Endothelial cell of umbilical vein (primary cell): ENCODE measurements at regions not wholly inside any gene's neighbourhood (a gene's known extent, or its start where the extent isn't known, plus 50 kb on each side); places are given as distances from the start of the nearest gene placed in this dataset.

Experiments used
- BruUV-seq: library from RNA; stranded (reverse); fragments of 400-500 nt; replicated peaks from 2 replicates; lab custom pipeline; 2021; lab: Mats Ljungman, UMichigan
- CTCF ChIA-PET: fragments of 300-600, 350-600 bp; sonication (Branson Sonifier 250); formaldehyde crosslinking; loops from one replicate; lab custom pipeline; 2021; ENCODE audit warnings: antibody characterized with exemption, inconsistent platforms; lab: Charles Lee
- POLR2A ChIA-PET: fragments of 300-600, 350-600 bp; sonication (Branson Sonifier 250); formaldehyde crosslinking; loops from one replicate; lab custom pipeline; 2021; ENCODE audit warnings: antibody characterized with exemption, inconsistent platforms; lab: Charles Lee
- DNase-seq: peaks from one replicate; pipeline ENCODE4 v3.0.0-alpha.2; 2011; ENCODE audit warnings: low read depth, low spot score
- FAIRE-seq: peaks from 2 replicates; lab custom pipeline; 2011; peaks lifted over from hg19 to GRCh38; lab: Jason Lieb, UNC
- H2AFZ ChIP-seq: 2 replicates; pipeline ENCODE4 v1.6.0; 2012; ENCODE audit warnings: low read depth, low read length, control low read depth, inconsistent platforms
- H3K27ac ChIP-seq: 2 replicates; pipeline ENCODE4 v1.5.1; 2011; ENCODE audit warnings: low read depth, mild to moderate bottlenecking, control low read depth, low read length, moderate library complexity; ENCODE audit not compliant: insufficient read depth
- H3K27me3 ChIP-seq, 2 experiments: 2 replicates each; pipeline versions ENCODE4 v1.6.0 to v1.6.1; 2011; ENCODE audit warnings: low read length in 2 of 2, mixed read lengths in 1 of 2; ENCODE audit not compliant: control insufficient read depth in 2 of 2, insufficient read depth in 2 of 2
- H3K36me3 ChIP-seq, 2 experiments: 2 replicates in 1 of 2; 3 replicates in 1 of 2; pipeline ENCODE4 v1.5.1; 2011; ENCODE audit warnings: low read length in 2 of 2, mild to moderate bottlenecking in 1 of 2, moderate library complexity in 1 of 2; ENCODE audit not compliant: control insufficient read depth in 2 of 2, insufficient read depth in 2 of 2; ENCODE audit errors: extremely low read depth in 1 of 2
- H3K4me1 ChIP-seq: 3 replicates; pipeline ENCODE4 v1.5.1; 2011; ENCODE audit warnings: mild to moderate bottlenecking, low read length; ENCODE audit not compliant: control insufficient read depth, insufficient read depth; ENCODE audit errors: extremely low read depth
- H3K4me2 ChIP-seq: 2 replicates; pipeline ENCODE4 v1.6.1; 2011; ENCODE audit warnings: low read length, control low read depth, mixed read lengths; ENCODE audit not compliant: insufficient read depth
- H3K4me3 ChIP-seq, 3 experiments: fragments of 200-600 bp in 1 of 3; sonication (generic), shearing (Covaris generic) in 1 of 3; replicated peaks in 1 of 3; 2 replicates each; pipeline ENCODE4 v1.5.1; 2011 to 2016; ENCODE audit warnings: control low read depth in 3 of 3, low read length in 3 of 3, mild to moderate bottlenecking in 2 of 3, inconsistent platforms in 1 of 3, low read depth in 1 of 3, moderate library complexity in 1 of 3; ENCODE audit not compliant: insufficient read depth in 1 of 3
- H3K79me2 ChIP-seq: 2 replicates; pipeline ENCODE4 v1.6.0; 2012; ENCODE audit warnings: low read length, inconsistent platforms; ENCODE audit not compliant: control insufficient read depth, insufficient read depth
- H3K9ac ChIP-seq: replicated peaks from 2 replicates; pipeline ENCODE3; 2011; ENCODE audit warnings: low read length, control low read depth; ENCODE audit not compliant: insufficient read depth; ENCODE audit errors: extremely low read depth
- H3K9me1 ChIP-seq: replicated peaks from 3 replicates; pipeline ENCODE4 v1.6.0; 2011; ENCODE audit warnings: mild to moderate bottlenecking, low read length; ENCODE audit not compliant: control insufficient read depth, insufficient read depth; ENCODE audit errors: extremely low read depth
- H3K9me3 ChIP-seq: replicated peaks from 2 replicates; pipeline ENCODE4 v1.5.1; 2012; ENCODE audit warnings: low read length, inconsistent platforms; ENCODE audit not compliant: control insufficient read depth, insufficient read depth
- H4K20me1 ChIP-seq: replicated peaks from 2 replicates; pipeline ENCODE3; 2011; ENCODE audit warnings: mild to moderate bottlenecking, low read length; ENCODE audit not compliant: control insufficient read depth, insufficient read depth; ENCODE audit errors: extremely low read depth
- EZH2 ChIP-seq: IDR thresholded peaks from 2 replicates; pipeline ENCODE4 v1.6.1; 2012; ENCODE audit warnings: borderline replicate concordance, low read depth, mild to moderate bottlenecking, moderate library complexity, low read length, inconsistent platforms; ENCODE audit not compliant: severe bottlenecking
- FOS ChIP-seq: IDR thresholded peaks from 2 replicates; pipeline ENCODE4 v1.6.1; 2011; ENCODE audit warnings: mild to moderate bottlenecking, low read length, moderate library complexity, borderline replicate concordance; ENCODE audit not compliant: insufficient read depth
- GATA2 ChIP-seq: IDR thresholded peaks from 2 replicates; pipeline ENCODE4 v1.7.0; 2011; ENCODE audit warnings: low read depth, mild to moderate bottlenecking, moderate library complexity, mixed read lengths, low read length; ENCODE audit not compliant: insufficient read length, insufficient read depth
- JUN ChIP-seq: IDR thresholded peaks from 2 replicates; pipeline ENCODE4 v1.6.1; 2011; ENCODE audit warnings: borderline replicate concordance, low read depth; ENCODE audit not compliant: insufficient read length, insufficient read depth
- MYC ChIP-seq: IDR thresholded peaks from one replicate; pipeline ENCODE4 v1.6.1; 2011; ENCODE audit warnings: mild to moderate bottlenecking, low read depth, low read length
- POLR2A ChIP-seq: IDR thresholded peaks from 2 replicates; pipeline ENCODE4 v1.6.1; 2012; ENCODE audit warnings: low read depth, mild to moderate bottlenecking, control low read depth, low read length
- POLR2AphosphoS5 ChIP-seq: IDR thresholded peaks from 2 replicates; pipeline ENCODE4 v1.6.1; 2012; ENCODE audit warnings: low read depth, mild to moderate bottlenecking, control low read depth, low read length, moderate library complexity; ENCODE audit not compliant: insufficient read depth
- dilution Hi-C: fragments of 300-500 bp; cut with MboI; formaldehyde crosslinking; loops from one replicate; pipeline ENCODE4 v1.15.0; 2019; ENCODE audit warnings: low sequenced_read_pairs; ENCODE audit not compliant: extremely low pct_ligation_motif_present
- intact Hi-C: fragments of 100-400 bp; cut with micrococcal nuclease; formaldehyde crosslinking; loops from one replicate; pipeline ENCODE4 v1.10.0; 2022
- TF ChIP-seq, protein P1 (sequence below), 2 donors: IDR thresholded peaks; 1 replicate in 1 of 2; 2 replicates in 1 of 2; pipeline ENCODE4 v1.5.1; 2011; ENCODE audit warnings: low read length in 2 of 2, mild to moderate bottlenecking in 2 of 2, moderate library complexity in 2 of 2, control low read depth in 1 of 2, inconsistent platforms in 1 of 2, low read depth in 1 of 2; ENCODE audit not compliant: insufficient read depth in 1 of 2; ENCODE audit errors: extremely low read depth in 1 of 2
- TF ChIP-seq, protein P2 (sequence below): IDR thresholded peaks from 2 replicates; pipeline ENCODE4 v1.6.1; 2011; ENCODE audit not compliant: insufficient read depth, insufficient read length

DNA sequence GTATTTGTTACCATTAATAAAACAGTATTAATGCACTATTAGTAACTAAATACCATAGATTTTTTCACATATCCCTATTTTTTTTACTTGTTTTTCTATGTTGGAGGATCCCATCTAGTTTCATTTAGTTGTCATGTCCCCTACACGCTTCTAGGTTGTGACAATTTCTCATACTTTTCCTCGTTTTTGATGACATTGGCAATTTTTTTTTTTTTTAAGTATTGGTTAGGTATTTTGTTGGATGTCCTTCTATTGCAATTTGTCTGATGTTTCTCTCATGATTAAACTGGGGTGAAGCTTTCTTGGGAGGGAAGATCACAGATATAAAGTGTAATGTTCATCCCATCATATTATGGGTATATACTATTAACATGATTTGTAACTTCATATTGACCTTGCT lies 409.1 kb upstream of the CNTN6 start:
- H3K4me2 ChIP-seq, result no peak overlapping the region
- no peaks in the 10 kb centered on the region for H3K36me3 ChIP-seq
- POLR2A ChIA-PET, result no interaction called here
- FAIRE-seq, result no peak
- TF ChIP-seq POLR2AphosphoS5 (no peak), FOS (no peak), JUN (no peak), GATA2 (no peak), POLR2A (no peak), EZH2 (no peak), MYC (no peak)
- TF ChIP-seq, protein P1, sequence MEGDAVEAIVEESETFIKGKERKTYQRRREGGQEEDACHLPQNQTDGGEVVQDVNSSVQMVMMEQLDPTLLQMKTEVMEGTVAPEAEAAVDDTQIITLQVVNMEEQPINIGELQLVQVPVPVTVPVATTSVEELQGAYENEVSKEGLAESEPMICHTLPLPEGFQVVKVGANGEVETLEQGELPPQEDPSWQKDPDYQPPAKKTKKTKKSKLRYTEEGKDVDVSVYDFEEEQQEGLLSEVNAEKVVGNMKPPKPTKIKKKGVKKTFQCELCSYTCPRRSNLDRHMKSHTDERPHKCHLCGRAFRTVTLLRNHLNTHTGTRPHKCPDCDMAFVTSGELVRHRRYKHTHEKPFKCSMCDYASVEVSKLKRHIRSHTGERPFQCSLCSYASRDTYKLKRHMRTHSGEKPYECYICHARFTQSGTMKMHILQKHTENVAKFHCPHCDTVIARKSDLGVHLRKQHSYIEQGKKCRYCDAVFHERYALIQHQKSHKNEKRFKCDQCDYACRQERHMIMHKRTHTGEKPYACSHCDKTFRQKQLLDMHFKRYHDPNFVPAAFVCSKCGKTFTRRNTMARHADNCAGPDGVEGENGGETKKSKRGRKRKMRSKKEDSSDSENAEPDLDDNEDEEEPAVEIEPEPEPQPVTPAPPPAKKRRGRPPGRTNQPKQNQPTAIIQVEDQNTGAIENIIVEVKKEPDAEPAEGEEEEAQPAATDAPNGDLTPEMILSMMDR (IDR thresholded peaks at IDR 0.05; ENCODE audit: extremely low read depth in 1 of 2, insufficient read depth in 1 of 2, low read depth in 1 of 2, low read length in 2 of 2), result no peak
- TF ChIP-seq, protein P2, sequence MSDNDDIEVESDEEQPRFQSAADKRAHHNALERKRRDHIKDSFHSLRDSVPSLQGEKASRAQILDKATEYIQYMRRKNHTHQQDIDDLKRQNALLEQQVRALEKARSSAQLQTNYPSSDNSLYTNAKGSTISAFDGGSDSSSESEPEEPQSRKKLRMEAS, result no peak
- H3K27me3 ChIP-seq, result no peaks in the 10 kb centered on the region
- no peak overlapping the region for H3K9ac ChIP-seq
- no peaks in the 10 kb centered on the region for H3K79me2 ChIP-seq
- no peak overlapping the region for H3K27ac ChIP-seq
- H3K9me3 ChIP-seq, result no peaks in the 10 kb centered on the region
- no peaks in the 10 kb centered on the region for H3K9me1 ChIP-seq
- DNase-seq, result no peak
- BruUV-seq, result no TSS peak
- no peaks in the 10 kb centered on the region for H3K4me1 ChIP-seq
- CTCF ChIA-PET, result no interaction called here
- dilution Hi-C loops, result no loop called here
- H4K20me1 ChIP-seq, result no peaks in the 10 kb centered on the region
- no peak overlapping the region for H2AFZ ChIP-seq
- no peak overlapping the region for H3K4me3 ChIP-seq
- intact Hi-C loops, result no loop called here
